Ovary (tissue), 3 donors: ENCODE measurements at regions not wholly inside any gene's neighbourhood (a gene's known extent, or its start where the extent isn't known, plus 50 kb on each side); places are given as distances from the start of the nearest gene placed in this dataset.

ENCODE experiments used
- CTCF ChIP-seq, 3 donors: fragments of 450-650 bp in 2 of 3; fragments of 200-600 bp in 1 of 3; IDR thresholded peaks; one replicate each; pipeline versions ENCODE4 v1.5.1 to v1.8.0; 2016 to 2022; ENCODE audit warnings: antibody characterized with exemption in 3 of 3, mild to moderate bottlenecking in 1 of 3
- EP300 ChIP-seq: sonication (generic); formaldehyde crosslinking; IDR thresholded peaks from one replicate; pipeline ENCODE4 v1.6.1; 2017; ENCODE audit warnings: antibody characterized with exemption
- POLR2A ChIP-seq: fragments of 450-650 bp; IDR thresholded peaks from one replicate; pipeline ENCODE4 v1.6.1; 2017; ENCODE audit warnings: antibody characterized with exemption, mild to moderate bottlenecking, moderate library complexity
- donor health status: DM: no; HTN: no; CAD: no.

- TF ChIP-seq CTCF (IDR thresholded peaks at IDR 0.05): no peak
- no peak for TF ChIP-seq POLR2A
- no peak for TF ChIP-seq EP300
These were observed 54.6 kb upstream of the CSF3R start for GRCh38 chr1:36537190-36537768.
